Testis (tissue), 2 donors: ENCODE measurements at regions not wholly inside any gene's neighbourhood (a gene's known extent, or its start where the extent isn't known, plus 50 kb on each side); places are given as distances from the start of the nearest gene placed in this dataset.

Experiments used
- DNase-seq: peaks from one replicate; pipeline ENCODE4 v3.0.0-alpha.2; 2019
- H3K27ac ChIP-seq, 2 donors: fragments of 200-600 bp; sonication (generic); one replicate each; pipeline ENCODE4 v1.5.1; 2019
- H3K27me3 ChIP-seq: fragments of 200-600 bp; sonication (generic); one replicate; pipeline ENCODE4 v1.5.1; 2019
- H3K36me3 ChIP-seq: fragments of 200-600 bp; sonication (generic); one replicate; pipeline ENCODE4 v1.5.1; 2017; ENCODE audit warnings: low read depth; ENCODE audit errors: missing control alignments
- H3K4me1 ChIP-seq: fragments of 200-600 bp; sonication (generic); one replicate; pipeline ENCODE4 v1.5.1; 2019
- H3K4me3 ChIP-seq, 2 donors: fragments of 200-600 bp; sonication (generic); one replicate each; pipeline ENCODE4 v1.5.1; 2017 to 2019
- H3K9me3 ChIP-seq: fragments of 200-600 bp; sonication (generic); one replicate; pipeline ENCODE4 v1.5.1; 2017
- CTCF ChIP-seq, 3 experiments: fragments of 450-650 bp in 2 of 3; fragments of 200-600 bp in 1 of 3; sonication (generic) in 1 of 3; IDR thresholded peaks; one replicate each; pipeline ENCODE4 v1.5.1; 2016 to 2019; ENCODE audit warnings: antibody characterized with exemption in 3 of 3, mild to moderate bottlenecking in 2 of 3, moderate library complexity in 1 of 3
- POLR2A ChIP-seq: fragments of 450-650 bp; IDR thresholded peaks from one replicate; pipeline ENCODE4 v1.6.1; 2017; ENCODE audit warnings: antibody characterized with exemption, mild to moderate bottlenecking, moderate library complexity
- WGBS, 2 donors: methylation state at CpG; one replicate each; pipeline ENCODE4 v1.1.5; 2018; 5-methylcytosine and 5-hydroxymethylcytosine counted together
- intact Hi-C: fragments of 100-400 bp; cut with DNase I; formaldehyde crosslinking; loops from one replicate; pipeline ENCODE4 v1.15.1; 2023; ENCODE audit warnings: low total_unique reads

DNA sequence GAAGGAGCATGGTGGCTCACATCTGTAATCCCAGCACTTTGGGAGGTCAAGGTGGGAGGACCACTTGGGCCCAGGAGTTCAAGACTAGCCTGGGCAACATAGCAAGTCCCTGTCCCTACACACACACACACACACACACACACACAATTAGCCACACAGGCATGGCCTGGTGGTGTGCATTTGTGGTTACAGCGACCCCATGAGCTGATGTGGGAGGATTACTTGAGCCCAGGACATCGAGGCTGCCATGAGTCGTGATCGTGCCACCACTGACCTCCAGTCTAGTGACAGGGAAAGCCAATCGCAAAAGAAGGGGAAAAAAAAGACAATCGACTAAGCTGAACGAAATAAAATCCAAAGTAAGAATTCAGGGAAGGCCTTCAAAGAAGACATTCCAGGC is 67.9 kb downstream of the TBX3 start:
- Histone ChIP-seq H3K9me3 (no peaks in the 10 kb centered on the region), H3K27ac (no peak overlapping the region), H3K4me3 (no peak overlapping the region), H3K36me3 (no peaks in the 10 kb centered on the region), H3K27me3 (no peaks in the 10 kb centered on the region), H3K4me1 (no peaks in the 10 kb centered on the region)
- TF ChIP-seq CTCF (IDR thresholded peaks at IDR 0.05): no peak
- no peak for TF ChIP-seq POLR2A
- WGBS, 2 donors: 87 to 93% methylated on average over 7 of the region's 7 CpGs
- intact Hi-C loops: no loop called here
- no peak for DNase-seq

- no peak for DNase-seq
- intact Hi-C loops: no loop called here
- Histone ChIP-seq H3K9me3 (no peaks in the 10 kb centered on the region), H3K4me3 (no peak overlapping the region), H3K27me3 (no peaks in the 10 kb centered on the region), H3K4me1 (no peaks in the 10 kb centered on the region), H3K36me3 (no peaks in the 10 kb centered on the region), H3K27ac (no peak overlapping the region)
- 76 to 79% methylated on average over 3 of the region's 3 CpGs for WGBS, 2 donors
- TF ChIP-seq POLR2A (no peak), CTCF (IDR thresholded peaks at IDR 0.05) (no peak)
Observed at GRCh38 chr12:114614040-114614439, 69.9 kb downstream of the TBX3 start.

- H3K9me3 ChIP-seq: no peaks in the 10 kb centered on the region
- no peak overlapping the region for H3K4me3 ChIP-seq
- no peak for TF ChIP-seq POLR2A
- no peak for TF ChIP-seq CTCF (IDR thresholded peaks at IDR 0.05)
- no peaks in the 10 kb centered on the region for H3K27me3 ChIP-seq
- 82 to 85% methylated on average over 6 of the region's 6 CpGs for WGBS, 2 donors
- no peaks in the 10 kb centered on the region for H3K4me1 ChIP-seq
- intact Hi-C loops: no loop called here
- no peak for DNase-seq
- H3K36me3 ChIP-seq: no peaks in the 10 kb centered on the region
- H3K27ac ChIP-seq: no peak overlapping the region
Observed at GRCh38 chr12:114612062-114612461, 71.9 kb downstream of the TBX3 start.

DNA sequence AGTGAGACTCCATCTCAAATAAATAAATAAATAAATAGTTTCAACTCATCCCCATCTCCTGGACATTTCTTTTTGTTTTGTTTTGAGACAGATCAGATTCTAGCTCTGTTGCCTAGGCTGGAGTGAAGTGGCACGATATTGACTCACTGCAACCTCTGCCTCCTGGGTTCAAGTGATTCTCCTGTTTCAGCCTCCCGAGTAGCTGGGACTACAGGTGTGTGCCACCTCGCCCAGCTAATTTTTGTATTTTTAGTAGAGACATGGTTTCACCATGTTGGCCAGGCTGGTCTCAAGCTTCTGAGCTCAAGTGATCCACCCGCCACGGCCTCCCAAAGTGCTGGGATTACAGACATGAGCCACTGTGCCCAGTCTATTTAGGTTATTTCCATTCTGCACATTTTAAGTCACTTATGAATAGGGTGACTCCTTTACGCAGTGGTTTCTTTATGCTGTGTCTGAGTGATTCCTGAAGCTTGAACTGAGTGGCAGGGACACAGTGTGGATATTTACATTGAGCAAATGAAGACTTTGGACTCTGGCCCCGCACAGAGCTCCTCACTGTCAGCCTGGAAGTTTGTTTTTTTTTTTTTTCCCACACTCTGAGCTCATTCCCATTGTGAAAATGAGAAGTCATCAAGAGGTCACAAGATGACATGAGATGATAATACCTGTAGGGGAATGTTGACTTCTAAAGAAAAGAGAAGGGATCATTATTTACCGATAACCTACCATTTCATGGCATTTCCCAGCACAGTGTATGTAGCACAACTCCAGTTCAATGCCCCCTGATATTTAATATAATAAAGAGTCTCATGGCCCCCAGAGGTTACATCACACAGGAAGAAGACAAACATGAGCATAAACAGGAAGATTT is 72.6 kb downstream of the TBX3 start:
- TF ChIP-seq CTCF (IDR thresholded peaks at IDR 0.05) (no peak), POLR2A (no peak)
- WGBS, 2 donors: 87 to 90% methylated on average over 8 of the region's 8 CpGs
- Histone ChIP-seq H3K9me3 (no peaks in the 10 kb centered on the region), H3K36me3 (no peaks in the 10 kb centered on the region), H3K27me3 (no peaks in the 10 kb centered on the region), H3K4me3 (no peak overlapping the region), H3K4me1 (no peaks in the 10 kb centered on the region), H3K27ac (no peak overlapping the region)
- no peak for DNase-seq
- intact Hi-C loops: no loop called here

GRCh38 chr12:114608509-114608908 is 75.5 kb downstream of the TBX3 start:
- 86% methylated on average over 3 of the region's 3 CpGs for WGBS, 2 donors
- intact Hi-C loops: no loop called here

More at GRCh38 chr12:114608509-114608908, 75.5 kb downstream of the TBX3 start:
- Histone ChIP-seq H3K4me3 (no peak overlapping the region), H3K36me3 (no peaks in the 10 kb centered on the region), H3K9me3 (no peaks in the 10 kb centered on the region), H3K27ac (no peak overlapping the region), H3K27me3 (no peaks in the 10 kb centered on the region), H3K4me1 (no peaks in the 10 kb centered on the region)
- TF ChIP-seq POLR2A: no peak
- TF ChIP-seq CTCF (IDR thresholded peaks at IDR 0.05): no peak
- no peak for DNase-seq
